Fibroblast of skin of scalp (primary cell): ENCODE measurements at regions not wholly inside any gene's neighbourhood (a gene's known extent, or its start where the extent isn't known, plus 50 kb on each side); places are given as distances from the start of the nearest gene placed in this dataset.
"Not testable (repeated sequence)": the region's sequence is repeated elsewhere in the genome, so short reads cannot be mapped to it uniquely, and the experiment has no call there.

Experiments
- DNase-seq: peaks from one replicate; pipeline ENCODE4 v3.0.0-alpha.2; 2013

DNA sequence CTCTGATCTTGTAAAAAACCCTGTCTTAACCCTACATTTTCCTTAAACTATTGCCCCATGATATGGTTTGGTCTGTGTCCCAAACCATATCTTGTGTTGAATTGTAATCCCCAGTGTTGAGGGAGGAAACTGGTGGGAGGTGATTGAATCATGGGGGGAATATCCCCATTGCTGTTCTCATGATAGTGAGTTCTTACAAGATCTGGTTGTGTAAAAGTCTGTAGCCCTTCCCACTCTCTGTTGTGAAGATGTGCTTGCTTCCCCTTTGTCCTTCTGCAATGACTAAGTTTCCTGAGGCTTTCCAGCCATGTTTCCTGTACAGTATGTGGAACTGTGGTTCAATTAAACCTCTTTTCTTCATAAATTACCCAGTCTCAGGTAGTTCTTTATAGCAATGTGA is 881.4 kb downstream of the DIPK2A start:
- DNase-seq, result no peak

GRCh38 chr3:144854020-144854419 is 882.4 kb downstream of the DIPK2A start:
- DNase-seq, result not testable (repeated sequence)

DNA sequence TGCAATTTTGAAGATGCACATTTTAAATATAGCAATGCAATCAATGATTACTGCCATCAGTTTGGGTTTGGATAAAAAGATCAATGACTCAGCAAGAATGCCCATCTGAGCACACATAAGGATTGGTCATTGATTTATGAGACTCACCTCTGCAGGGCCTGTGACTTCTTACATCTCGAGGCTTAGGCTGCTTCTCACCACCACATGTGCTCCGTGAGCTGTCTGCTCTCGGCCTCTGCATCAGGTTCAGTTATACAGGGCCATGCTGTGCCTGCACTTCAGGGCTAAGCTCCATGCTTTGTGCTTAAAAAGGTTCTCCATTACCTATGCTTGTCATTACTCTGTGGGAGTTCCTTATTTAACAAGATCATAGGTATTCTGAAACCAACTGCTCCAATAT is 887.5 kb downstream of the DIPK2A start:
- no peak for DNase-seq

DNA sequence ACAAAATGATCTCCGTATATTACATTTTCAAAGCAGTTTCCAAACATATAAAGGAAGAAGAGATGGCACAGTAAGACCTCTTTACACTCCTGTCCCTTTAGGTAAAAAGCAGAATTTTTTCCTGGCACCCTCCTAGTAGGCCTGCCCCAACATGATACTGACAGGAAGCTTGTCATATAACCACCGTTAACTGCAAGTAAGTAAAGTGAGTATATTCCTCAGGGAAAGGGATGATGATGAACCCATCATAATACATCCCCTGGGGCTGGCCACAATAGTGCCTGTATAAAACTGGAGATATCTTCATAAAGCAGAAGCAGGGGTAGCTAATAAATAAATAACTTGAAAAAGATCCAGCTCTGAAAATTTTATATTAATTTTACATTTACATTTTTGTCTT is 893.0 kb downstream of the DIPK2A start:
- DNase-seq, result no peak

DNA sequence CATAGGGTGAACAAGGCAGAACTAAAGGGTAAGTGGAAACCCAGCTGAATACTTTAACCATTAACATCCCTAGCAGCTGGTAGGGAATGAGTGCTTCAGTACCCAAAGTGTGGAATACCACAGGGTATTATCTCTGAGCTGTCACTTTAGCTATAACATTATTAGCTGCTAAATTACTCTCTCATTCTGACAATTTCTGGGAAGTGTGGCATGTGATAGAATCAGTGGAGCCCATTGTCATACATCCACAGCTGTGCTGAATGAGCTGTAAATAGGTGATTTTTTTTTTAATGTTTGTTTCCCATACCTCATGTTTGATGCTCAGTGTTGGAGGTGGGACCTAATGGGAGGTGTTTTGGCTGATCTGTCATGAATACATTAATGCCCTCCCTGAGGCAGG is 894.3 kb downstream of the DIPK2A start:
- no peak for DNase-seq

GRCh38 chr3:144866476-144866875 is 894.9 kb downstream of the DIPK2A start:
- peak; percentile 74 for DNase-seq

DNA sequence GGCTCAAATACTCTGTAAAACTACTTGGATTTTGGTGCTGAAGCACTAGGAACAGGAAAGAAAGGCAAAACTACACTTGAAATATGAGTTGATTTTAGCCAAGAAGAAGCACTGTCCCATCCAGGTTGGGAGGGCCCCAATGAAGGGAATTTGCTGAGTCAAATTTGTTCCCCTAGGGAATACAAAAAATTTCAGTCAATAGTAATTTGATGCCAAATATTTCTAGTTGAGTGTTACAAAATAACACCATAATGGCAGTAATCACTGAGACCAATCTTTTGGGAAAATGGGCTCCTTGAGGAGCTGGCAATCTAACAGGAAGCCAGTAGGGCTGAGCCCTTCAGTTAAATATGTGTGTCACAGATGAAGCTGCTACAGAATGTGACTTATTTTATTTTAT is 896.9 kb downstream of the DIPK2A start:
- peak; percentile 53 for DNase-seq

DNA sequence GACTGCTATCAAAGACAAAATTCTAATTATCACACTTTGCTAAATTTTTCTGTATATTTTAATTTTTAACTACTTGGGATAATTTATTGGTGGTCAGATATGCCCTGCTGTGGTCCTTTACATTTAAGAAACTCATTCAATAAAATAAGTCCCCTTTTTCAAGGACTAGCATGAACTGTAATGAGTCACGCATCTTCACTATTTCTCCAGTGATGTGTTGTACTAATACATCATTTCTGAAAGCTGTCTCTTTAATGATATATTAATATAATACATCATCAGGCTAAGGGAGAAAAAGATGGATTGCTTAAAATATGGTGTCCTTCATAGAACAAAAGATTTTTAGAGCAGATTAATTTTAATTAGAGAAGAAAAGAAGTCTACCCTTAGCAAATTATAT is 901.4 kb downstream of the DIPK2A start:
- DNase-seq, result no peak

DNA sequence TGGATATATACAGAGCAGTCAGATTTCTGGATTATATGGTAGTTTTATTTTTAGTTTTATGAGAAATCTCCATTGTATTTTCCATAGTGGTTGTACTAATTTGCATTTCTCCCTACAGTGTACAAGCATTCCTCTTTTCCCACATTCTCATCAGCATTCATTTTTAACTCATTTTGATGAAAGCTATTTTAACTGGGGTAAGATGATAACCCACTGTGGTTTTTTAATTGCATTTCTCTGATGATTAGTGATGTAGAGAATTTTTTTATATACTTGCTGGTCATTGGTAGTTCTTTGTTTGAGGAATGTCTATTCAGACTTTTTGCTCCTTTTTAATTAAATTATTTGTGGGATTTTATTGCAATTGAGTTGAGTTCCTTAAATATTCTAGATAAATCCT is 903.6 kb downstream of the DIPK2A start:
- DNase-seq, result peak; percentile 59

- no peak for DNase-seq
Measured at GRCh38 chr3:144877356-144877755, 905.7 kb downstream of the DIPK2A start.

GRCh38 chr3:144879701-144880100 is 908.1 kb downstream of the DIPK2A start:
- DNase-seq, result peak; percentile 7

DNA sequence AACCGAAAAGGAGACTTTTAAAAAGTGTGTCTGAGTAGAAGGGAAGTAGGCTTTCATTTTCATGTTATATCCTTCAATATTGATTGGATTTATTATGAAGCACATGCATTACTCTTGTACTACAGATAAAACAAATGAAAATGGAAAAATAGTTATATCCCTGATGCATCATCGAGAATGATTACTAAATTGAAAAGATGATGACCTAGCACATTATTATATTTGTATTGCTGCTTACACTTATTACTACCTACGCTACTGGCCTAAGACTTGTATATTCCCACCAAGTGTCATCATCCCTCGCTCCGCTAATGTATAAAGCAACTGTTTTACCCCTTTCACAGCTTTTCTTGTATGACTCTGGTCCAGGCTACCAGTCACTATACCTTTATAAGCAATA is 922.4 kb downstream of the DIPK2A start:
- DNase-seq, result no peak

DNA sequence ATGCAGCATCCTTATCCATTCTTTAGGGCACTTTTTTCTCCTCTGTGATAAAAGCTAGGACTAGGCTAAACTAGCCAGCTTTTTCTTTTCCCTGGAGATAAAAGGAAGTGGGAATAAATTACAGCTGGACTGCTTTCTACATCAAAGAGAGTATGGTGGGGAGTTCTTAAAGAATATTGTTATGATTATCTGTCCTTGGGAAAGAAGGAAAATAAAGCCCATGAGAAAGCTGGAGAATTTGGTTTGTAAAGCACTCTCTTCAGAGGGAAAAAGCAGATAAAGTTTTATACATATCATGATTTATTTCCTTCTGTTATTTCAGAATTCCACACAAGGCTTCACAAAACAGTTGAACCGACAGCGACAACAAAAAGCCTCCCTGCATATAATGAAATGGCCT is 923.0 kb downstream of the DIPK2A start:
- DNase-seq, result no peak

- DNase-seq, result peak; percentile 29
Measured at GRCh38 chr3:144900366-144900765, 928.7 kb downstream of the DIPK2A start.

DNA sequence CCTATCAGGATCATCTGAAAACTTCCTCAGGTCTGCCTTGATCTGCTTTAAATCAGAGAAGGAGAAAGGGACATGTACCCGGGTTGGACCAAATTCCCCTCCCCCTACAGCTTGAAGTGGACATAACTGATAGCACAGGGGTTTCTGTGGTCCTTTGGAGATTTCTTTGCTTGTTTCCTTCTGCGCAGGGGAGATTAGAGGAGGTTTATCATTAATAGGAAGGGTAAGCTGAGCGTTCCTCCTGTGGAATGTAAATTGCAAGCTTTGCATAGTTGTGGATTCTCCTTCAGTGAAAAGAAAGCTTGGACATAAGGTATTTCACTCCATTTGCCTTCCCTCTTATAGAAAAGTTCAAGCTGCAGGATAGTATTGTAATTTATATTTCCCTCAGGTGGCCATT is 936.0 kb downstream of the DIPK2A start:
- DNase-seq, result not testable (repeated sequence)

DNA sequence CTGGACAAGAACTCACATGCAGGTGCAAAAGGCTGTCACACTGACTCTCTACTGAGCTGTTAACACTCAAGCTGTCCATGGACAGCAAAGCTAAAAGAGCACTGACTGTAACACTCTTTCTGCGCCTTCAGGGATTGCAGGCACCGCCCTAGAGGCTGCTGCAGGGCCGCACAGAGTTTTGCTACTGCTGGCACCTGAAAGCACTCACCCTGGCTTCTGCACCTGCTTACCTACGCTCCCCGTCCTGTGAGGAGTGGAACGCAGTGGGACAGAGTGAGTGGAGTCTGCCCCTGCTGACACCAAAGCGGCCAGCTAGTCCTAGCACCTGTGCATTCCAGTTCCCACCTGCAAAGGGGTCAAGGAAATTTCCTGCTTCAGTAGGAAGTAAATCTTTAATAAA is 941.3 kb downstream of the DIPK2A start:
- DNase-seq, result no peak

DNA sequence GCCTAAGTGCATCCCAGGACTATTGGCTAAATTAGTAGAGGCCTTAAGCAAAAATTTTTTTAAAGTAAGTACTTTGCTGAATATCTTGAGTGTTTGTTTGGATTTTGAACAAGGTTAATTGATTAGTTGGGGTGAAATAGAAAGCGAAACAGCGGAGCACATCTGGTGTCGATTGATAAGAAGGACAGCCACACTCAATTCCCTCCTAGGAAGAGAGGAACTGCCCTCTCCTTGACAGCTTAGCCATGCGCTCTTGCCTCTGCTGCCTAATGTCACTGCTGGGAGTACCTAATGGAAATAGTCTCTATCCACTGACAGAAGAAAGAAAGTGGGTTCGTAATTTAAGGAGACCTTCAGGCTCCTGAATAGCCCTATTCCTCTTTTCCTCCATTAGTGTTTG is 943.6 kb downstream of the DIPK2A start:
- DNase-seq, result no peak

DNA sequence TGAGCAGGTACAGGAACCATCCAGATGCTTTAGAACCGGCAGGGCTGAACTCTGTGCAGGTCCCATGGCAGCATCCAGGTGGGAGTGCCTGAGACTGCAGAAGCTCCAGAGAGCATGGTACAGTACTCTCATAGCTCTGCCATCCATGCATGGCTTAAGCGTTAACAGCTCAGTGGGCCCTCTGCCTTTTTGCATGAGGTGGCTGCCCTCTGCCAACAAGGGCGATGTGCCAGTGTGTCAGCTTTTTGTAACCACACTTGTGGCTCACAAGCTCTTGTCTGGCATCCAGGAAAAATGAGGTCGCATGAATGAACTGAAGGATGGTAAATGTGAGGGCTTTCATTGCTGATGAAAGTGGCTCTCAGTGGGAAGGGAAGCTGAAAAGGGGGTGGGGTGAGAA is 950.1 kb downstream of the DIPK2A start:
- no peak for DNase-seq

GRCh38 chr3:144923046-144923775 is 951.6 kb downstream of the DIPK2A start:
- DNase-seq, result no peak

DNA sequence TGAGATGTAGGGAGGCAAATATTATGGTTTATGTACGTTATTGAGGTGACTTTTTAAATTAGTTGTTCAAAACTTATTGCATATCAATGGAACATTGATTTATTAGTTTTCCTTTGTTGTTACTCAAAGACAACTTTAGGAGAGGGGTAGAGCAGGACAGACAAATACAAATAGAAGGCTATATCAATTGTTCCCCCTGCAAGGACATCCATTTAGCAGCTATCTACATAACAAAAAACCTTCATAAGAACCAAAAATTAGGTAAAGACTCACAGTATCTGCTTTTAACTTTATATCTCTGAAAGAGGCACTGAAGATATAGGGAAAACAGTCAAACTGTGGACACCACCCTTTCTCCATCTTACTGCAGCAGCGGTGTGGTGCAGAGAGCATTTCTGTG is 958.8 kb downstream of the DIPK2A start:
- no peak for DNase-seq

- no peak for DNase-seq
Measured at GRCh38 chr3:144931590-144931989, 960.0 kb downstream of the DIPK2A start.

DNA sequence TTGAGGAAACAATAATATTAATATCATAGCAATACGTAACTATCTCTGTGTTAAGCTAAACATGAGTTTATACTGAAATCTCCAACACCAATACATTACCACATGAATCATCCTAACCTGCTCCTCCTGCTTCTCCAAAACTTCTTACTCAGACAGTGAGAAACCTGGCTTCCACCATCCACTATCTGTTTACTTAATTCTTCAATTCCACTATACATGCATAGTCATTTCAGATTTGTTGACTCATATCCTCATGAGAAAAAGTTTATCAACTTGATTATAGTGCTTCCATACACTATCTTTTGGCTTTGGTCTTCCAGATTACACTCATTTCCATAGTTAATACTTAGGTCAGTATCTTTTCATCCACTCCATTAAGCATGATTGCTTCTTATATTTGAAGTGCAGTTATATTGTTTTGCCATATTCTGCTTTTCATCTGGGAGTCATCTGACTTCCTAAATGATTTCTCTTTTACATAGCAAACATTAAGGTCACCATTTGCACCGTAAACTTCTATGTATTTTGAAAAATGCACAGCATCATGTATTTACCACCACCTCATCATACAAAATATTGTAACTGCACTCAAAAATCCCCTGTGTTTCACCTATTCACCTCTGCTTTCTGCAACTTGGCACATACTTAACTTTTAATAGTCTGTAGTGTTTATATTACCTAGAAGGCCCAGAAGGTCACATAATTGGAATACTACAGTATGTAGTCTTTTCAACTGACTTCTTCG is 970.6 kb downstream of the DIPK2A start:
- DNase-seq, result no peak

DNA sequence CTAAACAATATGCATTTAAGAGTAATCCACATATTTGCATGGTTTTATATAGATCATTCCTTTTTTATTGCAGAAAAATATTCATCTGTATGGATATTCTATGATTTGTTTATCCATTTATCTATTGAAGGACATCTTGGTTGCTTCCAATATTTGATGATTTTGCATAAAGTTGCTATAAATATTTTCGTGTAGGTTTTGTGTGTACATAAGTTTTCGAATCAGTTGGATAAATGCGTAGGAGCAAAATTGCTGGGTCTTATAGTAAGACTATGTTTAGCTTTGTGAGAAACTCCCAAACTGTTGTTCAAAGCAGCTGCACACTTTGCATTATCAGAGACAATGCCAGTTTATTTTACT is 971.2 kb downstream of the DIPK2A start:
- no peak for DNase-seq

DNA sequence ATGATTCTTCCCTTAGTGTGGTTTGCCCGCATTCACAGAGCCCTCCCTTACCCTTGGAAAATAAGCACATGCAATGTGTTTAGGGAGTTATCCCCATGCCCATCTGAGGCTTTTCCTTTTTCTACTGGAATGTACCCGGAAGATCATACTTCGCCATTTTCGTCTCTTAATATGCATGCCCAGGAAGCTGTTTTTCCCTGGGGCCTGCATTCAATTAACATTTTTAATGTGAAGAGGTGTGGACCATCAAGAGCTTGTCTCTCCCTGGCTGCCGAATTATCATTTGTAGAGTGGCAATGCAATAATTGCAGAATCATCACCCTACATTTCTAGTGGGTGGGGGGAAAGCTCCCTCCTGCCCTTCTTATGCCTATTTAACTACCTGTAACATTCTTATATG is 976.3 kb downstream of the DIPK2A start:
- no peak for DNase-seq

GRCh38 chr3:144948711-144949110 is 977.1 kb downstream of the DIPK2A start:
- no peak for DNase-seq
